A673 (cell line): ENCODE measurements at regions not wholly inside any gene's neighbourhood (a gene's known extent, or its start where the extent isn't known, plus 50 kb on each side); places are given as distances from the start of the nearest gene placed in this dataset.

Experiments used
- BruUV-seq: library from RNA; stranded (reverse); fragments of 400-500 nt; replicated peaks from 2 replicates; lab custom pipeline; 2021; lab: Mats Ljungman, UMichigan
- CTCF ChIA-PET: fragments of 300-600 bp; sonication (Branson Sonifier 250); formaldehyde crosslinking; loops from one replicate; lab custom pipeline; 2022; ENCODE audit warnings: antibody characterized with exemption; lab: Charles Lee
- POLR2A ChIA-PET: fragments of 300-600 bp; sonication (Branson Sonifier 250); formaldehyde crosslinking; loops from one replicate; lab custom pipeline; 2022; ENCODE audit warnings: antibody characterized with exemption; ENCODE audit not compliant: low non-redundant PET; lab: Charles Lee
- DNase-seq: peaks from one replicate; pipeline ENCODE4 v3.0.0-alpha.2; 2015; ENCODE audit warnings: low spot score
- H3K27ac ChIP-seq: fragments of 200-600 bp; sonication (generic); 2 replicates; pipeline ENCODE4 v1.5.1; 2016; ENCODE audit warnings: mixed run types, low read depth, mild to moderate bottlenecking, mixed read lengths, antibody characterized with exemption, low read length; ENCODE audit not compliant: poor library complexity, severe bottlenecking
- H3K27me3 ChIP-seq: fragments of 200-600 bp; sonication (generic); replicated peaks from 2 replicates; pipeline ENCODE4 v1.6.1; 2017; ENCODE audit warnings: mixed run types, low read depth, mild to moderate bottlenecking, mixed read lengths, antibody characterized with exemption, low read length; ENCODE audit not compliant: insufficient read depth, poor library complexity
- H3K36me3 ChIP-seq: fragments of 200-600 bp; sonication (generic); 2 replicates; pipeline ENCODE4 v1.6.1; 2016; ENCODE audit warnings: mixed run types, mild to moderate bottlenecking, mixed read lengths, antibody characterized with exemption, low read length; ENCODE audit not compliant: insufficient read depth, poor library complexity, severe bottlenecking
- H3K4me1 ChIP-seq: fragments of 200-600 bp; sonication (generic); 2 replicates; pipeline ENCODE4 v1.6.1; 2017; ENCODE audit warnings: mixed run types, mild to moderate bottlenecking, mixed read lengths, antibody characterized with exemption, low read length; ENCODE audit not compliant: insufficient read depth, poor library complexity, severe bottlenecking
- H3K4me3 ChIP-seq: fragments of 200-600 bp; sonication (generic); 2 replicates; pipeline ENCODE4 v1.5.1; 2016; ENCODE audit warnings: low read depth, mixed run types, mild to moderate bottlenecking, mixed read lengths, low read length; ENCODE audit not compliant: poor library complexity, severe bottlenecking
- H3K9me3 ChIP-seq: fragments of 200-600 bp; sonication (generic); 2 replicates; pipeline ENCODE4 v1.6.1; 2016; ENCODE audit warnings: mixed run types, low read depth, mild to moderate bottlenecking, mixed read lengths, antibody characterized with exemption, low read length; ENCODE audit not compliant: poor library complexity, severe bottlenecking
- EZH2 ChIP-seq: fragments of 200-600 bp; sonication (generic); IDR thresholded peaks from 2 replicates; pipeline ENCODE4 v1.6.1; 2017; ENCODE audit warnings: borderline replicate concordance, low read depth, mild to moderate bottlenecking, mixed read lengths, antibody characterized with exemption, low read length; ENCODE audit not compliant: poor library complexity, severe bottlenecking
- intact Hi-C: fragments of 100-400 bp; cut with micrococcal nuclease; formaldehyde crosslinking; loops from one replicate; pipeline ENCODE4 v1.10.0; 2022; ENCODE audit not compliant: unreplicated experiment
- TF ChIP-seq, protein P1 (sequence below): fragments of 300-800, 200-600 bp; sonication (generic); conservative IDR thresholded peaks from 2 replicates; pipeline ENCODE4 v1.5.1; 2017; ENCODE audit warnings: low read depth, mild to moderate bottlenecking, antibody characterized with exemption, low read length, moderate library complexity, mixed read lengths

DNA sequence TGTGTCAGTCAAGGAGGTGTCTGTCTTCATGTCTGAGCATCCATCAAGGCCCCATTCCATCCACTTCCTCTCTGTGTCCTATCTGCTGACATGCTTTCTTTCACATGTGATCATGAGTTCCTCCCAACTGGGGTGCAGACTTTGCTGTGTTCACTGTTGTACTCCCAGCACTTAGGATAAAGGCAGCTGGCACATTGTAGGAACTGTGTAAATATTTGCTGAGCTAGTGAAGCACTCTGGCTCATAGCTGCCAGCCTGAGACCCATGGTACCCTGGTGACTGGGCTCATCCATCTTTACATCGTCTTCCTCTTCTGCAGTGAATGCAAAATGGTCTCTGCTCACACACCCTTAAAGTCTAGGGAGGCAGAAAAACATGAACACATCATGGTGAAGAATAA lies 242.2 kb upstream of the IGFBP3 start:
- Histone ChIP-seq H3K4me1 (no peaks in the 10 kb centered on the region), H3K9me3 (no peaks in the 10 kb centered on the region), H3K4me3 (no peak overlapping the region), H3K36me3 (no peaks in the 10 kb centered on the region), H3K27me3 (no peaks in the 10 kb centered on the region), H3K27ac (no peak overlapping the region)
- TF ChIP-seq EZH2 = no peak
- TF ChIP-seq, protein P1, sequence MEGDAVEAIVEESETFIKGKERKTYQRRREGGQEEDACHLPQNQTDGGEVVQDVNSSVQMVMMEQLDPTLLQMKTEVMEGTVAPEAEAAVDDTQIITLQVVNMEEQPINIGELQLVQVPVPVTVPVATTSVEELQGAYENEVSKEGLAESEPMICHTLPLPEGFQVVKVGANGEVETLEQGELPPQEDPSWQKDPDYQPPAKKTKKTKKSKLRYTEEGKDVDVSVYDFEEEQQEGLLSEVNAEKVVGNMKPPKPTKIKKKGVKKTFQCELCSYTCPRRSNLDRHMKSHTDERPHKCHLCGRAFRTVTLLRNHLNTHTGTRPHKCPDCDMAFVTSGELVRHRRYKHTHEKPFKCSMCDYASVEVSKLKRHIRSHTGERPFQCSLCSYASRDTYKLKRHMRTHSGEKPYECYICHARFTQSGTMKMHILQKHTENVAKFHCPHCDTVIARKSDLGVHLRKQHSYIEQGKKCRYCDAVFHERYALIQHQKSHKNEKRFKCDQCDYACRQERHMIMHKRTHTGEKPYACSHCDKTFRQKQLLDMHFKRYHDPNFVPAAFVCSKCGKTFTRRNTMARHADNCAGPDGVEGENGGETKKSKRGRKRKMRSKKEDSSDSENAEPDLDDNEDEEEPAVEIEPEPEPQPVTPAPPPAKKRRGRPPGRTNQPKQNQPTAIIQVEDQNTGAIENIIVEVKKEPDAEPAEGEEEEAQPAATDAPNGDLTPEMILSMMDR = no peak
- ChIA-PET POLR2A (no interaction called here), CTCF (no interaction called here)
- BruUV-seq = no TSS peak
- intact Hi-C loops = no loop called here
- DNase-seq = no peak

DNA sequence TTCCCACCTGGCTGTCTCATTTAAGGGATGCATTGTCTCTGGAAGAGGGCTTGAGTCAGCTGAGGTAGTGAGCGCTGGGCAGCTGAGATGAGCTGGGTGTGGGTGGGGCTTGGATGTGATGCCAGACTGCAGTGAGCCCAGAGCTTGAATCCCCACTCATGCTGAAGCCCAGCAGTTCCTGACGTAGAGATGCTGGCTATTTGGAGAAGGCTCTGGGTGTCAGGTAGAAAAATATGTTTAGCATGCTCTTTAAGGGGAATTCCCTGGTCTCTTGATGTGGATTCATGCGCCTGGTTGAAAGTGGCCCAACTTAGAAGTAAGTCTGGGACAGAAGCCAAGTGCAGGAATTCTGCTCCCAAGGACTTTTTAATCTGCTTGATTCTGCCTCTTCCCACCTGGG lies 241.5 kb upstream of the IGFBP3 start:
- Histone ChIP-seq H3K36me3 (no peaks in the 10 kb centered on the region), H3K4me1 (no peaks in the 10 kb centered on the region), H3K4me3 (no peak overlapping the region), H3K27ac (no peak overlapping the region), H3K9me3 (no peaks in the 10 kb centered on the region), H3K27me3 (no peaks in the 10 kb centered on the region)
- no peak for DNase-seq
- ChIA-PET CTCF (no interaction called here), POLR2A (no interaction called here)
- no TSS peak for BruUV-seq
- no peak for TF ChIP-seq EZH2
- TF ChIP-seq, protein P1 = no peak
- intact Hi-C loops = no loop called here

DNA sequence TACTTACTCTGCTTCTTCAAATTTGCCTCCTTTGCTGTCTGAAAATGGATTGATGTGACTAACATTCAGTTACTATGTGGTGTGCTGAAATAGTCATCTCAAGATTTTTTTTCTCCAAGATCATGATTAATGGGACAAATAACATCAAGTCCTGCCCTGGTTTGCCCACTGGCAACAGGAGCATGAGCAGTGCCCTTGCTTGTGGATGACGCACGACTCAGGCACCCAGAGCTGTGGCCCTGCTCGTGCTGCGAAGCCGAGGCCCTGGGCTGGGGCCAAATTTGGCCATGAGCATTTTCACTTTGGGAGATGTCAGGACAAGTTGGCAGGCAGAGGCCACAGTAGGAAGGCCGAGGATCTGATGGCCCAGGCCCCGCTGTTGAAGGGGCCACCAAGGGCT lies 239.8 kb upstream of the IGFBP3 start:
- CTCF ChIA-PET = no interaction called here
- no peaks in the 10 kb centered on the region for H3K4me1 ChIP-seq
- no peak overlapping the region for H3K27ac ChIP-seq
- H3K9me3 ChIP-seq = no peaks in the 10 kb centered on the region
- DNase-seq = no peak
- H3K36me3 ChIP-seq = no peaks in the 10 kb centered on the region
- POLR2A ChIA-PET = no interaction called here
- no peak overlapping the region for H3K4me3 ChIP-seq
- H3K27me3 ChIP-seq = no peaks in the 10 kb centered on the region
- BruUV-seq = no TSS peak
- intact Hi-C loops = no loop called here
- TF ChIP-seq, protein P1 = no peak
- TF ChIP-seq EZH2 = no peak
